ENCODE measurements at regions not wholly inside any gene's neighbourhood (a gene's known extent, or its start where the extent isn't known, plus 50 kb on each side); places are given as distances from the start of the nearest gene placed in this dataset.

- TF ChIP-seq CTCF (IDR thresholded peaks at IDR 0.05; ENCODE audit: low read length) (no peak), EZH2 (optimal IDR thresholded peaks at IDR 0.05; ENCODE audit: low read depth, low read length) (no peak)
Observed at GRCh38 chr2:39568561-39569006, 97.1 kb upstream of the TMEM178A start.
